ENCODE measurements at regions not wholly inside any gene's neighbourhood (a gene's known extent, or its start where the extent isn't known, plus 50 kb on each side); places are given as distances from the start of the nearest gene placed in this dataset.

DNA sequence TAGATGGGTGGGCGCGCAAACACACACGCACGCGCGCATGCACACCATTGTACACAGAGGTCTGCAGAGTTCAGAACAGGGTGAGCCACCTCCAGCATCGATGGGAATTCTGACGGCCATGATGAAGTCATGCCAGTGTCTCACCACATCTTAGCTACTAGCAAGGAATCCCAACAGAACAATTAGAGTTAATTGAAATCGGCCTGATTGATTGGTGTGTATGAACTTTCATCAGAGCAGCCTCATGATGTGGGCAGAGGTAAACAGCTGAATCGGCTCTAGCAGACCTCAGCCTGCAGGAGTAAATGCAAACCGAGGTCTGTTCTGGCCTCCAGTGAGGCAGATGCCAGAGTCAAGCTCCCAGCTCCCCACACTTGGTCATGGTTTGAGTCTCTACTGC lies 200.6 kb downstream of the CBLN1 start:
- Histone ChIP-seq H3K27me3 (no peaks in the 10 kb centered on the region), H3K36me3 (no peaks in the 10 kb centered on the region), H3K4me1 (no peaks in the 10 kb centered on the region), H3K27ac (no peak overlapping the region), H3K9me3 (no peaks in the 10 kb centered on the region), H3K4me3 (no peak overlapping the region)
- TF ChIP-seq POLR2A (IDR thresholded peaks at IDR 0.05) (no peak), EP300 (IDR thresholded peaks at IDR 0.05; ENCODE audit: low read depth) (no peak), POLR2AphosphoS5 (IDR thresholded peaks at IDR 0.05) (no peak)
- TF ChIP-seq, protein P1, sequence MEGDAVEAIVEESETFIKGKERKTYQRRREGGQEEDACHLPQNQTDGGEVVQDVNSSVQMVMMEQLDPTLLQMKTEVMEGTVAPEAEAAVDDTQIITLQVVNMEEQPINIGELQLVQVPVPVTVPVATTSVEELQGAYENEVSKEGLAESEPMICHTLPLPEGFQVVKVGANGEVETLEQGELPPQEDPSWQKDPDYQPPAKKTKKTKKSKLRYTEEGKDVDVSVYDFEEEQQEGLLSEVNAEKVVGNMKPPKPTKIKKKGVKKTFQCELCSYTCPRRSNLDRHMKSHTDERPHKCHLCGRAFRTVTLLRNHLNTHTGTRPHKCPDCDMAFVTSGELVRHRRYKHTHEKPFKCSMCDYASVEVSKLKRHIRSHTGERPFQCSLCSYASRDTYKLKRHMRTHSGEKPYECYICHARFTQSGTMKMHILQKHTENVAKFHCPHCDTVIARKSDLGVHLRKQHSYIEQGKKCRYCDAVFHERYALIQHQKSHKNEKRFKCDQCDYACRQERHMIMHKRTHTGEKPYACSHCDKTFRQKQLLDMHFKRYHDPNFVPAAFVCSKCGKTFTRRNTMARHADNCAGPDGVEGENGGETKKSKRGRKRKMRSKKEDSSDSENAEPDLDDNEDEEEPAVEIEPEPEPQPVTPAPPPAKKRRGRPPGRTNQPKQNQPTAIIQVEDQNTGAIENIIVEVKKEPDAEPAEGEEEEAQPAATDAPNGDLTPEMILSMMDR (IDR thresholded peaks at IDR 0.05), result no peak
- DNase-seq, result no peak
- WGBS, 2 donors (ENCODE audit: low coverage in 1 of 2), result 91 to 100% methylated on average over 6 to 11 of the region's 11 CpGs
- in situ Hi-C loops (cut with MboI; ENCODE audit: low pct_ligation_motif_present in 1 of 4, low pct_unique_long_range_greater_than_20kb in 1 of 4, low sequenced_read_pairs in 3 of 4), result no loop called here
- intact Hi-C loops (cut with DNase I; ENCODE audit: low total_unique reads), result no loop called here

DNA sequence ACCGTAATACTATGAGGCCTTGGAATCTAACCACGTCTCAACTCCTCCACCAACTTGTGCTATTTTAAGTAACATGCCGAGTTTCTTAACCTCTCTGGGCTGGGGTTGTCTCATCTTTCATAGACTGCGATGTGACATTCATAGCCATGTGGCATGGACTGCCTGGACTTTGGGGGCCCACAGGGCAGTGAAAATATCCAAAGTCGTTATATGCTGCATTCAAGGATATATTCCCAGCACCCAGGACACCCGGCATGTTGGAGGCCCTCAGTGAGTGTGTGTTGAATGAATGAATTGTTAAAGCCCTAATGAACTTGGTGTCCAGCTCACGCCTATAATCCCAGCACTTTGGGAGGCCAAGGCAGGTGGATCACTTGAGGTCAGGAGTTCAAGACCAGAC lies 203.1 kb downstream of the CBLN1 start:
- no peaks in the 10 kb centered on the region for H3K27me3 ChIP-seq
- H3K9me3 ChIP-seq, result no peaks in the 10 kb centered on the region
- intact Hi-C loops (cut with DNase I; ENCODE audit: low total_unique reads) (no loop called here), in situ Hi-C loops (cut with MboI; ENCODE audit: low pct_ligation_motif_present in 1 of 4, low pct_unique_long_range_greater_than_20kb in 1 of 4, low sequenced_read_pairs in 3 of 4) (no loop called here)
- 83 to 84% methylated on average over 5 to 7 of the region's 7 CpGs for WGBS, 2 donors (ENCODE audit: low coverage in 1 of 2)
- H3K27ac ChIP-seq, result no peak overlapping the region
- H3K4me1 ChIP-seq, result no peaks in the 10 kb centered on the region
- no peaks in the 10 kb centered on the region for H3K36me3 ChIP-seq
- no peak for DNase-seq
- TF ChIP-seq EP300 (IDR thresholded peaks at IDR 0.05; ENCODE audit: low read depth), result no peak
- TF ChIP-seq POLR2A (IDR thresholded peaks at IDR 0.05), result no peak
- TF ChIP-seq, protein P1 (IDR thresholded peaks at IDR 0.05), result no peak
- no peak for TF ChIP-seq POLR2AphosphoS5 (IDR thresholded peaks at IDR 0.05)
- H3K4me3 ChIP-seq, result no peak overlapping the region

DNA sequence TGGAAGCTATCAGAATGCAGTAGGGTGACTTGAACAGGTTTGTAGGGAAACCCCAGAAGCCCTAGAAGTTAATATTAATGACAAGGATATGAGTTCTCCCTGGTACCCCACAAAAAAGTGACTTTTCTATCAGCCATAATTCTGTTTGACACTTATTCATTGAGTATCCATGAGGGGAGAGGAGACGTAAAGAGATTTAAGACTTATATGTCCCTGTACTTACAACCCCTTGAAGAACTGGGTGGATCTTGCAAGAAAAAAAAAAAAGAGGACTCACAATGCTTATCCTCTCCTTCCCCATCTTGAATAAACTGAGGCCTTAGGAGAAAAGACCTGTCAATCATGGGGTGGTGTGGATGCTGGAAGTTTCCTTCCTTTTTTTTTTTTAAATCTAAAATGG lies 203.5 kb downstream of the CBLN1 start:
- Histone ChIP-seq H3K36me3 (no peaks in the 10 kb centered on the region), H3K27me3 (no peaks in the 10 kb centered on the region), H3K4me3 (no peak overlapping the region), H3K4me1 (no peaks in the 10 kb centered on the region), H3K27ac (no peak overlapping the region), H3K9me3 (no peaks in the 10 kb centered on the region)
- in situ Hi-C loops (cut with MboI; ENCODE audit: low pct_ligation_motif_present in 1 of 4, low pct_unique_long_range_greater_than_20kb in 1 of 4, low sequenced_read_pairs in 3 of 4), result no loop called here
- intact Hi-C loops (cut with DNase I; ENCODE audit: low total_unique reads), result no loop called here
- TF ChIP-seq, protein P1 (IDR thresholded peaks at IDR 0.05), result no peak
- TF ChIP-seq POLR2A (IDR thresholded peaks at IDR 0.05), result no peak
- no peak for TF ChIP-seq EP300 (IDR thresholded peaks at IDR 0.05; ENCODE audit: low read depth)
- no peak for TF ChIP-seq POLR2AphosphoS5 (IDR thresholded peaks at IDR 0.05)
- 80 to 86% methylated on average over 1 of the region's 1 CpG for WGBS, 2 donors (ENCODE audit: low coverage in 1 of 2)
- no peak for DNase-seq

DNA sequence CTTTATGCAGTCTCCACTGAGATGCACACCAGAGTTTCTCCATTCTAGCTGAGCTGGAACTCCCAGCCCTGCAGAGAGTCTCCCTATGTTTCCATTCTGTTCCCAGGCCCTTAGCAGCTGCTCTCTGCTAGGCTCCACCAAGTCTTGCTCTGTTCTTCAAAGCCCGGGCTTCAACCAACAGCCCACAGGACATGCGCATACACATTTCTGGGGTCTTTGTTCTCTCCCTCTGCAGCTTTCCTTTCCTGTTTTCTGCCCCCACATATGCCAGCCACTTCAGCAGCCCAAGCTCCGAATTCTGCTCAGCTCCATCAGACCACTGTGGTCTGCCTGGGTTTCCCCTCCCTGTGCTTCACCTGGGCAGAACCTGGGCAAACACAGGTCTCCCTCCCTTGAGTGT lies 205.9 kb downstream of the CBLN1 start:
- DNase-seq, result no peak
- Histone ChIP-seq H3K9me3 (no peaks in the 10 kb centered on the region), H3K27ac (no peak overlapping the region), H3K36me3 (no peaks in the 10 kb centered on the region), H3K4me3 (no peak overlapping the region), H3K27me3 (no peaks in the 10 kb centered on the region), H3K4me1 (no peaks in the 10 kb centered on the region)
- intact Hi-C loops (cut with DNase I; ENCODE audit: low total_unique reads), result no loop called here
- WGBS, 2 donors (ENCODE audit: low coverage in 1 of 2), result 50 to 88% methylated on average over 1 to 3 of the region's 3 CpGs
- no peak for TF ChIP-seq POLR2AphosphoS5 (IDR thresholded peaks at IDR 0.05)
- in situ Hi-C loops (cut with MboI; ENCODE audit: low pct_ligation_motif_present in 1 of 4, low pct_unique_long_range_greater_than_20kb in 1 of 4, low sequenced_read_pairs in 3 of 4), result no loop called here

DNA sequence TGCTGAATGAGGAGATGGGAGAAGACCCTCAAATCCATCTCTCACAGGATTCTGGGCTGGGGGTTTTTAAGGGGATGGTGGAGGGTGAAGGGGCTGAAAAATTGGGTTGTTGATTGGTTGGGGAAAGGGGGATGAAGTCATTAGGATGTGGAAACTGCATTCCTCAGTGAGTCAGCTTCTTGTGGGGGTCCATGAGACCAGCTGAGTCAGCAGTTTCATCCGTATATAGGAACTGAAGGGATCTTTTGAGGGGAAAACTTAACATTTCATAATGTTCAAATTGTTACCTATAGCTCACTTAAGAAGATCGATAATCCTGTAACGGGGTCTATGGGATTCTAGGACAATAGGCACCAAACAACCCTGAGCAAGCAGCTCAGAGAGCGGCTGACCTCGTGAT lies 213.4 kb downstream of the CBLN1 start:
- WGBS, 2 donors (ENCODE audit: low coverage in 1 of 2), result 90 to 100% methylated on average over 1 to 5 of the region's 5 CpGs
- Histone ChIP-seq H3K27ac (no peak overlapping the region), H3K27me3 (no peaks in the 10 kb centered on the region), H3K9me3 (no peaks in the 10 kb centered on the region), H3K4me3 (no peak overlapping the region), H3K36me3 (no peaks in the 10 kb centered on the region), H3K4me1 (no peaks in the 10 kb centered on the region)
- in situ Hi-C loops (cut with MboI; ENCODE audit: low pct_ligation_motif_present in 1 of 4, low pct_unique_long_range_greater_than_20kb in 1 of 4, low sequenced_read_pairs in 3 of 4) (no loop called here), intact Hi-C loops (cut with DNase I; ENCODE audit: low total_unique reads) (no loop called here)
- no peak for TF ChIP-seq POLR2AphosphoS5 (IDR thresholded peaks at IDR 0.05)
- TF ChIP-seq EP300 (IDR thresholded peaks at IDR 0.05; ENCODE audit: low read depth), result no peak
- TF ChIP-seq, protein P1 (IDR thresholded peaks at IDR 0.05), result no peak
- TF ChIP-seq POLR2A (IDR thresholded peaks at IDR 0.05), result no peak
- DNase-seq, result no peak
